Stimulated activated CD4-positive, alpha-beta T cell treated with anti-CD3 and anti-CD28 coated beads, Interleukin-1b, Interleukin-23, amount 100 ng/mL, for 1 hour (primary cell): ENCODE measurements at regions not wholly inside any gene's neighbourhood (a gene's known extent, or its start where the extent isn't known, plus 50 kb on each side); places are given as distances from the start of the nearest gene placed in this dataset.

ENCODE experiments used
- DNase-seq, 2 donors: peaks; one replicate each; pipeline ENCODE4 v3.0.0-alpha.2; 2020; ENCODE audit warnings: low read depth in 2 of 2

- no peak for DNase-seq
These were observed 151.4 kb upstream of the TSHZ2 start for GRCh38 chr20:52820641-52821292.

GRCh38 chr20:52818491-52818890, 153.7 kb upstream of the TSHZ2 start:
- DNase-seq = no peak

GRCh38 chr20:52817981-52818380, 154.2 kb upstream of the TSHZ2 start:
- DNase-seq = no peak

- DNase-seq = no peak
These were observed 154.6 kb upstream of the TSHZ2 start for GRCh38 chr20:52817511-52817910.

- DNase-seq = no peak
These were observed 157.8 kb upstream of the TSHZ2 start for GRCh38 chr20:52814371-52814770.

- DNase-seq = no peak
These were observed 159.8 kb upstream of the TSHZ2 start for GRCh38 chr20:52812231-52812847.

GRCh38 chr20:52809003-52809402, 163.2 kb upstream of the TSHZ2 start:
- no peak for DNase-seq

- no peak for DNase-seq
These were observed 165.2 kb upstream of the TSHZ2 start for GRCh38 chr20:52806918-52807317.

GRCh38 chr20:52805843-52806242, 166.3 kb upstream of the TSHZ2 start:
- no peak for DNase-seq

- no peak for DNase-seq
These were observed 166.9 kb upstream of the TSHZ2 start for GRCh38 chr20:52805296-52805571.

GRCh38 chr20:52804497-52805295, 167.5 kb upstream of the TSHZ2 start:
- no peak for DNase-seq

GRCh38 chr20:52801628-52802006, 170.5 kb upstream of the TSHZ2 start:
- DNase-seq = no peak

- no peak for DNase-seq
These were observed 171.2 kb upstream of the TSHZ2 start for GRCh38 chr20:52800734-52801627.

GRCh38 chr20:52799130-52799529, 173.0 kb upstream of the TSHZ2 start:
- DNase-seq = no peak

GRCh38 chr20:52798124-52798523, 174.0 kb upstream of the TSHZ2 start:
- DNase-seq = no peak

- DNase-seq = no peak
These were observed 177.3 kb upstream of the TSHZ2 start for GRCh38 chr20:52794853-52795252.

GRCh38 chr20:52793339-52793963, 178.7 kb upstream of the TSHZ2 start:
- no peak for DNase-seq

GRCh38 chr20:52791091-52791490, 181.1 kb upstream of the TSHZ2 start:
- no peak for DNase-seq

GRCh38 chr20:52789716-52790115, 182.4 kb upstream of the TSHZ2 start:
- no peak for DNase-seq

GRCh38 chr20:52787962-52788361, 184.2 kb upstream of the TSHZ2 start:
- no peak for DNase-seq

GRCh38 chr20:52787216-52787615, 184.9 kb upstream of the TSHZ2 start:
- DNase-seq = no peak

GRCh38 chr20:52785679-52786078, 186.5 kb upstream of the TSHZ2 start:
- no peak for DNase-seq
